ENCODE measurements at regions not wholly inside any gene's neighbourhood (a gene's known extent, or its start where the extent isn't known, plus 50 kb on each side); places are given as distances from the start of the nearest gene placed in this dataset.
"Not testable (repeated sequence)": the region's sequence is repeated elsewhere in the genome, so short reads cannot be mapped to it uniquely, and the experiment has no call there.

DNA sequence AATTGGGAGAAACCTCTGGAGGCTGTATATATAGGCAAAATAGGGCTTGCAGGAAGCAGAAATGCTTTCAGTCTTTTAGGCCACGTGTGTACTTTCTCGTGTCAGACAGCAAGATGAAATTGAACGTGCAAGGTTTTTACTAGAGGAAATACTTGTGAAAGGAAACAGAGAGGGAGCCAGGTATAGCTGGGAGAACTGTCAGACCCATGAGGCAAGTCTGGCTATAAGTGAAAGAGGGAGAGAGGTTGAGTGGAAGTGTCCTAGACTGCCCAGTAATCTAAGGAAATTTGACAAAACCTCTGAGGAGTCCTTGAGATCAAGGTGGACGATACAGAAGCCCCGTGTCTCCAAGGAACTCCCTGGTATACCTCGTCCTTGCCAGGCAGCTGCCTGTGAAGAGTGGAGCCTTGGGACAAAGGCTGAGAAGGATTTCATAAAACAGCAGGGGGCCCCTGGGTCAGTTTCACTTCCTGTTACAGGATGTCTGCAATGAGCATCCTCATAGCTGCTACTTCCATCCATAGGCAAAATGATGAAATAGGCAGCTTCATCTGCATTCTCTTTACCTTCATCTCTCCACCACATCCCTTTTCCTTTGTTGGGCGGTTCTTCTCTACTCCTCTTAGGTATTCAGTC lies 114.4 kb upstream of the MAP3K7 start:
- POLR2A ChIA-PET, result no interaction called here
- Mint-ChIP-seq H3K27me3 (peaks cover 1 to 7% (median 4%) of the 10 kb centered on the region in 5 donors), H3K4me3 (peak overlapping the region in 1 of 10 donors; percentile 11), H3K9me3 (peaks cover 0 to 1% (median 0%) of the 10 kb centered on the region in 9 donors), H3K36me3 (no peaks in the 10 kb centered on the region), H3K27ac (no peak overlapping the region), H3K4me1 (peaks cover 2 to 11% (median 6%) of the 10 kb centered on the region in 4 donors)
- ATAC-seq (no peak), DNase-seq (peak in 1 of 10 donors; percentile 3)

DNA sequence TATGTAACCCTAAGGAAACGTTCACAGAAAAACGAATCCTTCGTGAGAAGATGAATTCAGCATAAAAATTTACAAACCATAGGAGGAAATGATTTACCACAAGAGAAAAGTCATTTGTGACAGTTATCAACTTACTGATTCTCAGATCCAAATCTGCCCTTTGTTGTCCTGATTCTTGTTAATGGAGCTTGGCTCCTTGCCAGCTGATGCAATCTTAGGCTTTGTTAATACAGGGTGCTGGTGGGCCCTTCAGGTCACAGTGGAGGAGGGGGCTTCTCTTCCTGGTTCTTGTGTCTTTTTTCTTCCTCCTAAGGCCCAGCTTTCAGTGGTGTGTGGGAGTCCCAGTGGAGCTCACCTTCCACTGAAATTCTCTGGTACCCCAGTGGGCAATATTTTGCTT lies 108.4 kb upstream of the MAP3K7 start:
- no peaks in the 10 kb centered on the region for H3K4me1 Mint-ChIP-seq
- POLR2A ChIA-PET, result no interaction called here
- H3K36me3 Mint-ChIP-seq, result peaks cover 0 to 5% (median 0%) of the 10 kb centered on the region in 3 donors
- ATAC-seq, result no peak
- peaks cover 0 to 22% (median 8%) of the 10 kb centered on the region in 9 donors for H3K9me3 Mint-ChIP-seq
- H3K4me3 Mint-ChIP-seq, result no peak overlapping the region
- H3K27ac Mint-ChIP-seq, result no peak overlapping the region
- H3K27me3 Mint-ChIP-seq, result peaks cover 18 to 20% (median 18%) of the 10 kb centered on the region in 5 donors
- no peak for DNase-seq

DNA sequence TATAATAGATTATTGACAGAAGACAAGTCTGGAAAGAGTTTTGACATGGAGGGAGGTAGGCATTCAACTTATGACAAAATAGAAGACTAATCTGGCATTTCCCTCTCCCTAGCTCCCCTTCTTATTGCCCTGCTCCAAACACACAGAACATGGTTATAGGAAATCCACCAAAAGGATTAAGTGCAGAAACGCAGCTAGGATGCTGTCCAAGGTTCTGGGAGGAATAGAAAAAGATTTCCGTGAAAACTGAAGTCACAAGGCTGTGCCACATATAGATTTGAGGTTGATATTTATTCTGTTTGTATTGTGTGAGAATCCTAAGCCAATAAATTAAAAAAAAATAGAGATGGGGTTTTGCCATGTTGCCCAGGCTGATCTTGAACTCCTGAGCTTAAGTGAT lies 107.9 kb upstream of the MAP3K7 start:
- DNase-seq (no peak), ATAC-seq (no peak)
- H3K27me3 Mint-ChIP-seq, result peaks cover 18 to 22% (median 19%) of the 10 kb centered on the region in 5 donors
- H3K9me3 Mint-ChIP-seq, result peaks cover 0 to 22% (median 8%) of the 10 kb centered on the region in 9 donors
- H3K27ac Mint-ChIP-seq, result no peak overlapping the region
- H3K4me3 Mint-ChIP-seq, result no peak overlapping the region
- peaks cover 0 to 5% (median 0%) of the 10 kb centered on the region in 3 donors for H3K36me3 Mint-ChIP-seq
- H3K4me1 Mint-ChIP-seq, result no peaks in the 10 kb centered on the region
- POLR2A ChIA-PET, result no interaction called here

DNA sequence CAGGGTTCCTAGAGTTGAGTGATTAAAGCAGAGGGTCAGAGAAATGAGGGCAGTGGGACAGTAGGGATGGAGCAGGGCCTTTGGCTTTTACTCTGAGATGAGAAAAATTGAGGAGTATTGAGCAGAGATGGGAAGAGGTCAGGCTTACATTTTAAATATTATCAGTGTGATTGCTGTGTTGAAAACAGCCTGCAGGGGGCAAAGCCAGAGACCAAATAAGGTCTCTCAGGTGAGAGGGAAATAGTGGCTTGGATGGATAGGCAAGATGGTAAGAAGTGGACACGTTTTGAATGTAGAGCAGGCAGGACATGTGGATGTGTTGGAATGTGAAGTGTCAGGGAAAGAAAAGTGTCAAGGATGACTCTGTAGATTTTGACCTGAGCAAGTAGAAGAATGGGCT lies 105.0 kb upstream of the MAP3K7 start:
- Mint-ChIP-seq H3K9me3 (peaks cover 0 to 22% (median 8%) of the 10 kb centered on the region in 9 donors), H3K27me3 (peaks cover 19 to 23% (median 20%) of the 10 kb centered on the region in 5 donors), H3K27ac (no peak overlapping the region), H3K4me1 (no peaks in the 10 kb centered on the region), H3K4me3 (no peak overlapping the region), H3K36me3 (peaks cover 0 to 5% (median 0%) of the 10 kb centered on the region in 3 donors)
- DNase-seq (no peak), ATAC-seq (no peak)
- POLR2A ChIA-PET, result no interaction called here

DNA sequence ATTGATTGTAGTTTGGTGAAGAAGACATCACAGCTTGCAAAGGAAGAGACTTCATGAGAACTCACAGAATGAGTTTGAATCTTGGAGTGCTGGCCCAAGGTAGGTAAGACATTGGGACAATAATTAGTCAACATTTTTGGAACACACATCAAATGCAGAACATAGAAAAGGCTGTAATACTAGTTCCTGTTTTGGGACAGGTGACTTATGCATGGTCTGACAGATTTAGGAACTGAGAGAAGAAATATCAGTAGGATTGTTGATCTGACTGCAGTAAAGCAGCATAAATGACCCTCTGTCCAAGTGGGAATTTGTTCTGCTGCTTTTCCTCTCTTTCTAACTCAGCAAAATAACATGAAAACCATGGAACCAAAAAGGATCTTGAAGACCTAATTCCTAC lies 102.3 kb upstream of the MAP3K7 start:
- POLR2A ChIA-PET, result no interaction called here
- Mint-ChIP-seq H3K4me1 (no peaks in the 10 kb centered on the region), H3K27me3 (peaks cover 21 to 41% (median 25%) of the 10 kb centered on the region in 5 donors), H3K4me3 (no peak overlapping the region), H3K36me3 (peaks cover 0 to 5% (median 0%) of the 10 kb centered on the region in 3 donors), H3K9me3 (peaks cover 0 to 10% (median 4%) of the 10 kb centered on the region in 9 donors), H3K27ac (no peak overlapping the region)
- DNase-seq, result no peak
- ATAC-seq, result no peak

DNA sequence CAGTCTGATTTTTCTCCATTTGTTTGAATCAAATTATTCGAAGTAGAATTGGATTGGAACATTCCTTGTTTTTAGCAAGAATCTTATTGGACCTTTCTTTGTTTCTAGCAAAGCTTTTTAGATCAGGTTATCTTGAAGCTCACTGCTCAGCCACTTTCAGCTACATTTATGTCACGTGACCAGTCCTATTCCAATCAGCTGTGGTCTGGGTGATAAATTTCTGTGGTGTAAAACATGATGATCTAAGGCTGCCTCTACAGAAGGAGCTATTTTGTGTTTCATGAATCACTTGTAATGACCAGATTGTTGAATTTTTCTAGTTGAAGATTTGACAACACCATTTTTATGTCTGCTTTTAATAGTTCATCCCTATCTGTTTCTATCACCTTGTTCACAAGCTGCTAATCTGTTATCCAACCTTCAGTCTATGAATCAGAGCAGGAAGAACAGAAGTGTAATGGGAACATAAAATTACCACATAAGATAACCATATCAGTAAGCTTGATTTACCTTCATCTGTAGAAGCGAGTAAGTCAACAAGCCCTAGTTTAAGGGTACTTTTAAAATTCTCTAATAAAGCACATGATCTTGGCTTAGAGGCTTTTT lies 101.0 kb upstream of the MAP3K7 start:
- no peak for ATAC-seq
- Mint-ChIP-seq H3K36me3 (peaks cover 0 to 5% (median 0%) of the 10 kb centered on the region in 3 donors), H3K4me3 (no peak overlapping the region), H3K27me3 (peaks cover 20 to 41% (median 24%) of the 10 kb centered on the region in 5 donors), H3K27ac (no peak overlapping the region), H3K4me1 (no peaks in the 10 kb centered on the region), H3K9me3 (peaks cover 0 to 10% (median 4%) of the 10 kb centered on the region in 9 donors)
- POLR2A ChIA-PET, result no interaction called here
- DNase-seq, result no peak

DNA sequence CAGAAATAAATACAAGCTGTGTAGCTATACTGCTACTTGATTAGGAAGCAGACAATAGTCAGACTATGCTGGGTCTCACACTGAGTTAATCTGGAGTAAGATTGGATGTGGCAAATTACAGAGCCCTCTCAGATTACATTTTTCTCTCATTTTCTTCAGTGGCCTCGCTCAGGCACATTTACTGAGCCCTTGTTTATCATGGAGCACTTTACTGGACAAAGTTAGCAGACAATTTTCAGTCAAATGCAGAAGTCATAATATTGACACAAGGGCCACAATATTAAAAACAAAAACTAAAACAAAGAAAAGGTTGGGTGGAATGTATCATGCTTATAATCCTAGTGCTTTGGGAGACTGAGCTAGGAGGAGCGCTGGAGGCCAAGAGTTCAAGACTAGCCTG lies 95.0 kb upstream of the MAP3K7 start:
- H3K9me3 Mint-ChIP-seq, result no peaks in the 10 kb centered on the region
- no peak for ATAC-seq
- no peak overlapping the region for H3K4me3 Mint-ChIP-seq
- no peak for DNase-seq
- peaks cover 4 to 21% (median 13%) of the 10 kb centered on the region in 5 donors for H3K27me3 Mint-ChIP-seq
- no peak overlapping the region for H3K27ac Mint-ChIP-seq
- POLR2A ChIA-PET, result no interaction called here
- no peaks in the 10 kb centered on the region for H3K4me1 Mint-ChIP-seq
- no peaks in the 10 kb centered on the region for H3K36me3 Mint-ChIP-seq

DNA sequence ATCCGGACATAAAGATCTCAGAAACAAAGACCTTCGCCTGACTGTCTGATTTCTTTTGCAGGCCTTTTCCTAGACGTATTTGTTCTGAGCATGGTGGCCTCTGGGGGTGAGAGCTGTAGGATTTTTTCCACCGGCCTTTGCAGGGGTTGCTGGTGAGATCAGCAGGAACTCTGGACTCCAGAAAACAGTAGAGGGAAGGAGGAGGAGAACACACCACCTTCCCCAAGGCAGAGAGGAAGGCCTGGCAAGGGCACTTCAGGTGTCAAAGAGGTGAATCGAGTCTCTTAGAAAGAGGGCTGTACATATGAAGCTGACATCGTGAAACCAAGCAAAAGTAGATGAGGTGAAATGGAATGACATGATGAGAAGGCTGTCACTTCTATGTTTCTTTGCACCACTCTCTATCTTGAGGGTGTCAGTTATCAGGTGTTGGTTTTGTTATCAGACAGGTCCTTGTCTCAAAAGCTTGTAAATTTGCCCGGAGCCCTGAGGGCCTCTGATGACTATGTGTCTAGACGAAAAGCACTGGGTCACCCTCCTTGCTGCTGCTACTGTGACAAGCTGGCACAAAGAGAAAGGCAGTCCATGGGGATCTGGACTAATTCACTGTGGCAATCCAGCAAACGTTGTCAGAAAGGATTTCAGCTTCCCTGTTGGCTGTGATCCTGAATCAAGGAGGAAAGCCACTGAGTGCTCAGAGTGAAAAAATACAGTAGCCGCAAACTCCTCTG lies 91.3 kb upstream of the MAP3K7 start:
- H3K36me3 Mint-ChIP-seq, result no peaks in the 10 kb centered on the region
- ATAC-seq (no peak), DNase-seq (no peak)
- H3K9me3 Mint-ChIP-seq, result no peaks in the 10 kb centered on the region
- no peak overlapping the region for H3K27ac Mint-ChIP-seq
- H3K4me3 Mint-ChIP-seq, result no peak overlapping the region
- POLR2A ChIA-PET, result no interaction called here
- peaks cover 5 to 16% (median 12%) of the 10 kb centered on the region in 5 donors for H3K27me3 Mint-ChIP-seq
- no peaks in the 10 kb centered on the region for H3K4me1 Mint-ChIP-seq

DNA sequence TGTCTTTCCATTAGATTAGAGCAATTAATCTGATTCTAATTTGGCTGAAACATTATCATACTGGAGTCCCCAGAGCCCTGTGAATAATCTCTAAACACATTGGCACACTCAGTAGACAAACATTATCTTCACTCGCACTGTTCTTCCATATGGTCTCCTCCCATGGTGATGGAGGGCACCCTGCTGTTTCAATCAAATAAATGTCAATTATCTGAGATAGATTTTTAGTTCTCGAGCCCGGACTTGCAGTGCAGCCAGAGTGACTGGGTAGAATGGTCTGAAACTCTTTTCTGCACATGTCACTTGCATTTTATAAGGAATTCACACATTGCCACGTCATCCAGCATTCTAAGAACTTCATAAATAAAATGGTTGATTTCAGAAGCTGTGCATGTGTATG lies 90.6 kb upstream of the MAP3K7 start:
- no peak overlapping the region for H3K4me3 Mint-ChIP-seq
- no peaks in the 10 kb centered on the region for H3K4me1 Mint-ChIP-seq
- ATAC-seq (no peak), DNase-seq (no peak)
- H3K27me3 Mint-ChIP-seq, result peaks cover 6 to 17% (median 12%) of the 10 kb centered on the region in 5 donors
- H3K9me3 Mint-ChIP-seq, result no peaks in the 10 kb centered on the region
- H3K36me3 Mint-ChIP-seq, result no peaks in the 10 kb centered on the region
- H3K27ac Mint-ChIP-seq, result no peak overlapping the region
- POLR2A ChIA-PET, result no interaction called here

DNA sequence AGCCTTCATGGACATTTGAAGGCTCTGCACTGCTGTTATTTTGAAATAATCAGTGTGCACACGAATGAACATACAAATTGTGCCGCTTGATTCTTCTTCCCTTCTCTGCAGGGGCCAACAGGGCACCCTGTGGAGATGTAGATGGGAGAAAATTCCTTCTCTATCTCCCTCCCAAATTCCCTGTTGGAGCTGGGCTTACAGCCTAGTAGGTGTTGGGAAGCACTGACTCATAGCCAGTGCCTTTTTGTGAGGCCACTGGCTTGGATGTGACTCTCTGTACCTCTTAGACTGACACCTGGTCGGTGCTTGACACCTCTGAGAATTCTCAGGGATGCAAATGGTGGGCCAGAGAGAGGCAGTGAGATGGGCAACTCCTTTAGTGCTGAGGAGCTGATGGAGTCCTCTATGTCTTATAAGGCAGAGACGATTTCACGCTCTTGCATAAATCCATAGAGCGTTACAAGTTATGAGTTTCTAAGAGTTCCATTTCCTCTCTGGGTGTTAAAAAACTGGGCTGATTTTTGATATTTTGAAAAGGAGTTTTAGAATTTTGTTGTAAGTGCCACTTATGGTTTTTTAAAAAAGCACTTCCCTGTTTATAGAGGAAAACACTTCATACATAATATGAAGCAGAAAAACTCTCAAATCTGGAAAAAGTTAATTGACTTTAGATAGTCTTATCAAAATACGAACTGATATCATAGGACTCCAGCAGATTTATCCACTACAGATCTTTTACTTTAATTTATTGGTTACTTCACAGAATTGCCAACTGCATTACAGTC lies 89.8 kb upstream of the MAP3K7 start:
- no peaks in the 10 kb centered on the region for H3K36me3 Mint-ChIP-seq
- POLR2A ChIA-PET, result no interaction called here
- peaks cover 6 to 22% (median 12%) of the 10 kb centered on the region in 5 donors for H3K27me3 Mint-ChIP-seq
- no peak overlapping the region for H3K27ac Mint-ChIP-seq
- ATAC-seq (no peak), DNase-seq (no peak)
- H3K4me3 Mint-ChIP-seq, result no peak overlapping the region
- no peaks in the 10 kb centered on the region for H3K4me1 Mint-ChIP-seq
- no peaks in the 10 kb centered on the region for H3K9me3 Mint-ChIP-seq

DNA sequence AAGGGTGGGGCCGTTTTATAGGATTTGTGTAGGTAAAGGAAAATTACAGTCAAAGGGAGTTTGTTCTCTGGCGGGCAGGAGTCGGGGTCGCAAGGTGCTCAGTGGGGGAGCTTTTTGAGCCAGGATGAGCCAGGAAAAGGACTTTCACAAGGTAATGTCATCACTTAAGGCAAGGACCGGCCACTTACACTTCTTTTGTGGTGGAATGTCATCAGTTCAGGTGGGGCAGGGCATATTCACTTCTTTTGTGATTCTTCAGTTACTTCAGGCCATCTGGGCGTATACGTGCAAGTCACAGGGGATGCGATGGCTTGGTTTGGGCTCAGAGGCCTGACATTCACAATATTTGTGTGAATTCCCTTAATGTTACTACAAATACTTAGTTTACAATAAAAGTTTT lies 88.2 kb upstream of the MAP3K7 start:
- H3K4me3 Mint-ChIP-seq, H3K27ac Mint-ChIP-seq, H3K9me3 Mint-ChIP-seq, POLR2A ChIA-PET, H3K4me1 Mint-ChIP-seq, DNase-seq, H3K36me3 Mint-ChIP-seq, ATAC-seq: not testable (repeated sequence)
- peaks cover 8 to 23% (median 10%) of the 10 kb centered on the region in 5 donors for H3K27me3 Mint-ChIP-seq

DNA sequence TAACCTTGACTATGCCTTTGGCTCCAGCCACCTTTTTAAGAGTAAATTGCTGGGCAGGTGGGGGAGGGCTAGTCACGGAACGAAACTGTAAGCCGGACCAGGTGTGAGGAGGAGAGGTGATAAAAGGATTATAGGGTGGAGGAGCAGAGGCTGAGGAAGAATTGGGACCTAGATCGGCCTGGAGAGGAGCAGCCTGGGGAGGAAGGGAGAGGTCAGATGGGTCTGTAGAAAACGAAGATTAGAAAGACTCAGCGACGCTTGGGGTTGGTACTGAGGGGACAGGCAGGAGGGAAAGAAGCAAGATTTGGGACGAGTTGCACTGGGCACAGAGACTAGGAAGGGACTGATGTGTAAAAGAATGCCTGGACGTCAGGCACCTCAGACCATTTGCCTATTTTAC lies 87.2 kb upstream of the MAP3K7 start:
- H3K36me3 Mint-ChIP-seq, H3K4me3 Mint-ChIP-seq, DNase-seq, H3K9me3 Mint-ChIP-seq, POLR2A ChIA-PET, H3K4me1 Mint-ChIP-seq, ATAC-seq, H3K27ac Mint-ChIP-seq: not testable (repeated sequence)
- peaks cover 8 to 23% (median 10%) of the 10 kb centered on the region in 5 donors for H3K27me3 Mint-ChIP-seq

DNA sequence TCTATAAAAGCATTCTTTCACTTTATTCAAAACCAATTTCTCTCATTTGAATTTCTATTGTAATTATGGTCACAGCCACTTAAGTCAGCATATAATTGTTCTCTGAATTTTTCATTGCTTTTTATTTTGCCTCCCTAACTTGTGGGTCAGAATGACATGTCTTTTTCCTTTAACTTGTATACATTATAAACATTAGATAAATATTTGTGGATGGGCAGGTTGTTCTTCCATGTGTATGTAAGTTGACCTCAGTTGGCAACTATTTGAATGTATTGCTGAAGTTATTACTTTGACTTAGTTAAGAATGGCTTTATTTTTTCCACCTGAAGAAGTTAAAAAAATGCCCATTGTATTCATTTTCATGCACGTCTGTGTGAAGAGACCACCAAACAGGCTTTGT lies 83.0 kb upstream of the MAP3K7 start:
- Mint-ChIP-seq H3K9me3 (peaks cover 0 to 4% (median 0%) of the 10 kb centered on the region in 9 donors), H3K36me3 (no peaks in the 10 kb centered on the region), H3K4me3 (no peak overlapping the region), H3K27ac (no peak overlapping the region), H3K4me1 (no peaks in the 10 kb centered on the region), H3K27me3 (peaks cover 6 to 30% (median 8%) of the 10 kb centered on the region in 5 donors)
- no peak for DNase-seq
- POLR2A ChIA-PET, result no interaction called here
- ATAC-seq, result no peak

Data from naive thymus-derived CD8-positive, alpha-beta T cell (primary cell).